GM21786 (cell line): ENCODE measurements at regions not wholly inside any gene's neighbourhood (a gene's known extent, or its start where the extent isn't known, plus 50 kb on each side); places are given as distances from the start of the nearest gene placed in this dataset.
A peak's percentile ranks its signal among the peaks of the same experiment; 100 is the strongest.
"Not testable (repeated sequence)": the region's sequence is repeated elsewhere in the genome, so short reads cannot be mapped to it uniquely, and the experiment has no call there.

Source experiments
- ATAC-seq: cut with Tn5 transposase; IDR thresholded peaks from one replicate; pipeline ENCODE4 v1.9.1; 2021; ENCODE audit not compliant: unreplicated experiment

- ATAC-seq = no peak
Measured at GRCh38 chr16:14002416-14002990, 68.6 kb upstream of the MRTFB start.

- ATAC-seq = no peak
Measured at GRCh38 chr16:14003074-14003570, 68.0 kb upstream of the MRTFB start.

- ATAC-seq = no peak
Measured at GRCh38 chr16:14004031-14004728, 66.9 kb upstream of the MRTFB start.

GRCh38 chr16:14004729-14005315 is 66.3 kb upstream of the MRTFB start:
- no peak for ATAC-seq

- ATAC-seq = no peak
Measured at GRCh38 chr16:14005335-14005734, 65.8 kb upstream of the MRTFB start.

GRCh38 chr16:14007450-14007849 is 63.7 kb upstream of the MRTFB start:
- ATAC-seq = peak; percentile 75

GRCh38 chr16:14011001-14011400 is 60.1 kb upstream of the MRTFB start:
- no peak for ATAC-seq

GRCh38 chr16:14011846-14012245 is 59.3 kb upstream of the MRTFB start:
- ATAC-seq = no peak

GRCh38 chr16:14013145-14013570 is 58.0 kb upstream of the MRTFB start:
- ATAC-seq = no peak

GRCh38 chr16:14013571-14014283 is 57.4 kb upstream of the MRTFB start:
- ATAC-seq = no peak

- ATAC-seq = no peak
Measured at GRCh38 chr16:14014284-14014625, 56.9 kb upstream of the MRTFB start.

- no peak for ATAC-seq
Measured at GRCh38 chr16:14015033-14015432, 56.1 kb upstream of the MRTFB start.

- ATAC-seq = no peak
Measured at GRCh38 chr16:14015461-14015860, 55.7 kb upstream of the MRTFB start.

- ATAC-seq = no peak
Measured at GRCh38 chr16:14015948-14016347, 55.2 kb upstream of the MRTFB start.

GRCh38 chr16:14016362-14016761 is 54.8 kb upstream of the MRTFB start:
- ATAC-seq = not testable (repeated sequence)

GRCh38 chr16:14017886-14018285 is 53.2 kb upstream of the MRTFB start:
- no peak for ATAC-seq

- ATAC-seq = no peak
Measured at GRCh38 chr16:14018851-14019250, 52.3 kb upstream of the MRTFB start.

- ATAC-seq = no peak
Measured at GRCh38 chr16:14020141-14020540, 51.0 kb upstream of the MRTFB start.
